Activated CD4-positive, alpha-beta T cell treated with anti-CD3 and anti-CD28 coated beads, Interleukin-2, amount 10 ng/mL, durations not matched to agents 7 days and 5 days (primary cell): ENCODE measurements at regions not wholly inside any gene's neighbourhood (a gene's known extent, or its start where the extent isn't known, plus 50 kb on each side); places are given as distances from the start of the nearest gene placed in this dataset.

Experiments
- CTCF ChIA-PET: fragments of 350-600 bp; sonication (Branson Sonifier 250); formaldehyde crosslinking; loops from one replicate; lab custom pipeline; 2021; ENCODE audit warnings: antibody characterized with exemption; lab: Charles Lee
- POLR2A ChIA-PET: fragments of 350-600 bp; sonication (Branson Sonifier 250); formaldehyde crosslinking; loops from one replicate; lab custom pipeline; 2021; ENCODE audit warnings: antibody characterized with exemption; lab: Charles Lee
- DNase-seq: peaks from one replicate; pipeline ENCODE4 v3.0.0-alpha.2; 2020
- H3K27ac Mint-ChIP-seq: one replicate; pipeline ENCODE4 v1.8.0; 2021; ENCODE audit warnings: mild to moderate bottlenecking, moderate library complexity, mixed read lengths
- H3K27me3 Mint-ChIP-seq: one replicate; pipeline ENCODE4 v1.8.0; 2021; ENCODE audit warnings: mixed read lengths
- H3K36me3 Mint-ChIP-seq: one replicate; pipeline ENCODE4 v1.8.0; 2021; ENCODE audit warnings: low read depth, mixed read lengths
- H3K4me1 Mint-ChIP-seq: one replicate; pipeline ENCODE4 v1.8.0; 2021; ENCODE audit warnings: mixed read lengths
- H3K4me3 Mint-ChIP-seq: one replicate; pipeline ENCODE4 v1.8.0; 2021; ENCODE audit warnings: mild to moderate bottlenecking, moderate library complexity, mixed read lengths
- H3K9me3 Mint-ChIP-seq: one replicate; pipeline ENCODE4 v1.8.0; 2021; ENCODE audit warnings: mixed read lengths

DNA sequence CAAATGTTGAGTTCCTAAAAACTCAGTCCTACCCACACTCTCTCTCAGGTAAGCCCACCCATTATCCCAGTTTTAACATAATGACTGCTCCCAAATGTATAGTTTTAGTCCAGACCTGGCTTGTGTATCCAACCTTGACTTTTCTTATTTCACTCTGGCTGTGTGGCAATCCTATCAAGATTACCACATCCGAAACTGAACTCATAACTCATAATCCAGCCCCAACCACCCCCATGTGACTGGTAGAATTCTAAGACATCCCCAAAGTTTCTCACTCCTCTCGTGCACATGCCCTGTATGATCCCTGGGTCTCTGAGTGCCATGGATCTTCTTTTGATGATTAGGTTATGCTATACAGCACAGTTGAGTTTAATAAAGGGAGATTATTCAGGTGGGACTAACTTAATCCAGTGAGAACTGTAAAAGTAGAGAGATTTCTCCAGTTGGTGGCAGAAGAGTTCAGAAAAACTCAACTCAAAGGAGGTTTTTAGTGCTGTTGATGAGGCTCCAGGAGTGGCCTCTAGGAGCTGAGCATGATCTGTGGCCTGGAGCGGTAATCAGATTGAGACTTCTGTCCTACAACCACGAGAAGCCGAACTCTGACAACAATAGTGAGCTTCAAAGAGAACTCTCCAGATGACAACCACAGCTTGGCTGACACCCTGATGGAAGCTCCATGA, 413.4 kb downstream of the ZNF536 start:
- H3K4me1 Mint-ChIP-seq, result no peaks in the 10 kb centered on the region
- CTCF ChIA-PET, result interaction anchor here (0.7 to 2.0 kb wide), 3 partner anchors 8 to 1439 kb away, joined by 3 to 5 read pairs (median 3); no protein-coding TSS in a partner anchor
- H3K27ac Mint-ChIP-seq, result no peak overlapping the region
- POLR2A ChIA-PET, result no interaction called here
- no peaks in the 10 kb centered on the region for H3K9me3 Mint-ChIP-seq
- H3K36me3 Mint-ChIP-seq, result no peaks in the 10 kb centered on the region
- no peak for DNase-seq
- H3K27me3 Mint-ChIP-seq, result no peaks in the 10 kb centered on the region
- no peak overlapping the region for H3K4me3 Mint-ChIP-seq

GRCh38 chr19:30784850-30785457, 412.8 kb downstream of the ZNF536 start:
- Mint-ChIP-seq H3K27ac (no peak overlapping the region), H3K4me3 (no peak overlapping the region), H3K9me3 (no peaks in the 10 kb centered on the region), H3K36me3 (no peaks in the 10 kb centered on the region), H3K4me1 (no peaks in the 10 kb centered on the region), H3K27me3 (no peaks in the 10 kb centered on the region)
- DNase-seq, result peak; percentile 63
- ChIA-PET CTCF (interaction anchor here (0.7 to 2.0 kb wide), 4 partner anchors 28 to 1439 kb away, joined by 3 to 5 read pairs (median 4); no protein-coding TSS in a partner anchor), POLR2A (no interaction called here)

- CTCF ChIA-PET, result interaction anchor here (1.4 to 2.0 kb wide), 3 partner anchors 270 to 1440 kb away, joined by 3 to 5 read pairs (median 5); no protein-coding TSS in a partner anchor
Measured at GRCh38 chr19:30783936-30784335, 411.8 kb downstream of the ZNF536 start.

DNA sequence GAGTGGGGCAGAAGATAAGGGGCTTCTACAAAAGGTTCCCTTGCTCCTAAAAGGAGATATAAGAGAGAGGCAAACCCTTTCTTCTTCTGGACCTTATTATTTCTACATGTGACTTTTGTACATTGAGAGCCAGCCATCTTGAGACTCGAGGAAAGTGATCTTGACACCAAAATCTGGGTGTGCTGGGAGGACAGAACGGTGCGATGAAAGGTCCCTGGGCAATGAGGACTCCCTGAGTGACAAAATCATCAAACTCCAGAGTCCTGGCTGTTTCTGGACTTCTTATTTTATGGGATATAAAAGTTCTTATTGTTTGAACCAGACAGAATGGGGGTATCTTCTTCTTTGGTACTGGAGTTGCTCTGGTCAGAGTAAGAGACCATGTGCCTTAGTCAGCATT, 411.0 kb downstream of the ZNF536 start:
- no peak for DNase-seq
- no peak overlapping the region for H3K27ac Mint-ChIP-seq
- POLR2A ChIA-PET, result no interaction called here
- CTCF ChIA-PET, result interaction anchor here (2.0 kb wide), 1 partner anchor 1441 kb away, joined by 5 read pairs; no protein-coding TSS in a partner anchor
- H3K36me3 Mint-ChIP-seq, result no peaks in the 10 kb centered on the region
- H3K9me3 Mint-ChIP-seq, result no peaks in the 10 kb centered on the region
- H3K4me3 Mint-ChIP-seq, result no peak overlapping the region
- H3K27me3 Mint-ChIP-seq, result no peaks in the 10 kb centered on the region
- no peaks in the 10 kb centered on the region for H3K4me1 Mint-ChIP-seq

More at GRCh38 chr19:30783936-30784335, 411.8 kb downstream of the ZNF536 start:
- no peaks in the 10 kb centered on the region for H3K9me3 Mint-ChIP-seq
- H3K4me1 Mint-ChIP-seq, result no peaks in the 10 kb centered on the region
- no peaks in the 10 kb centered on the region for H3K36me3 Mint-ChIP-seq
- POLR2A ChIA-PET, result interaction anchor here (0.6 kb wide), 1 partner anchor 207 kb away, joined by 3 read pairs; no protein-coding TSS in a partner anchor
- no peak overlapping the region for H3K4me3 Mint-ChIP-seq
- H3K27ac Mint-ChIP-seq, result no peak overlapping the region
- no peak for DNase-seq
- H3K27me3 Mint-ChIP-seq, result no peaks in the 10 kb centered on the region

DNA sequence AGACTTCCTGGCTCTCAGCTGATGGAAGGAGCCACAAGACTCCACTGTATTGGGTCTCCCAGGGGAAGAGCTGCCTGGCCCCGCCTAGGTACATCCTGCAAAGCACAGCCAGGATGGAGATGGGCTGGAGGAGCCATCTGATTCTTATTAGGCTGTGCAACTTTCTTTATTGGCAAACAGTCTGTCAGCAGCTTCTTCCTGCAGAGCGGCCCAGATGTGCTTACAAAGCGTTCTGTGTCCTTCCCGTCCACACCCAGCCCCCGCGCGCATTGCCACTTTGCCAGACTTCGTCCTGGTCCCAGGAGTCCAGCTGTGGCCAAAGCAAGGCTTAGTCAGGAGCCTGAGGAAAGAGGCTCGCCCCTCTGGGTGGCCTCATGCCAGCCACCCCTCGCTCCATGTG, 409.3 kb downstream of the ZNF536 start:
- H3K27me3 Mint-ChIP-seq, result no peaks in the 10 kb centered on the region
- no peaks in the 10 kb centered on the region for H3K4me1 Mint-ChIP-seq
- H3K4me3 Mint-ChIP-seq, result no peak overlapping the region
- no peak overlapping the region for H3K27ac Mint-ChIP-seq
- POLR2A ChIA-PET, result no interaction called here
- CTCF ChIA-PET, result no interaction called here
- H3K36me3 Mint-ChIP-seq, result no peaks in the 10 kb centered on the region
- DNase-seq, result no peak
- H3K9me3 Mint-ChIP-seq, result no peaks in the 10 kb centered on the region

DNA sequence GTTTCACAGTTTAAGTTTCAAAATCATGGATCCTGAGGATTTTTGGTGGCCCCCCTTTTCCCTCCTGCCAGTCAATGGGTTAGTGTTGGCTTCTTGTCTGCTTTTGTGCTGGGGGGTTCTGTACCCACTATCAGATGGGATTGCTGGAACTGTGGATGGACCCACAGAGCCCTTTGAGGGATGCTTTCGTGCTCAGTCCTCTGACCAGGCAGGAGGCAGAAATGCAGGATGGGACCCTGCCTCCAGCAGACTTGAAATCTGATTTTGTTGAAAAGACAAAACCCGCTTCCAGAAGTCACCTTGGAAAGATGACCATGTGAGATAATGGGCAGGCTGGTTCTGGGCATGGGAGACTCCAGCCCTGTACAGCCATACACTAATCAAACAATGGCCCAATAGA, 408.9 kb downstream of the ZNF536 start:
- POLR2A ChIA-PET, result no interaction called here
- DNase-seq, result no peak
- no peak overlapping the region for H3K27ac Mint-ChIP-seq
- CTCF ChIA-PET, result no interaction called here
- no peak overlapping the region for H3K4me3 Mint-ChIP-seq
- no peaks in the 10 kb centered on the region for H3K27me3 Mint-ChIP-seq
- no peaks in the 10 kb centered on the region for H3K9me3 Mint-ChIP-seq
- no peaks in the 10 kb centered on the region for H3K4me1 Mint-ChIP-seq
- no peaks in the 10 kb centered on the region for H3K36me3 Mint-ChIP-seq

- peaks cover under 1% of the 10 kb centered on the region for H3K27me3 Mint-ChIP-seq
- H3K4me3 Mint-ChIP-seq, result no peak overlapping the region
- POLR2A ChIA-PET, result no interaction called here
- no peaks in the 10 kb centered on the region for H3K4me1 Mint-ChIP-seq
- H3K36me3 Mint-ChIP-seq, result no peaks in the 10 kb centered on the region
- no peak for DNase-seq
- H3K9me3 Mint-ChIP-seq, result no peaks in the 10 kb centered on the region
- CTCF ChIA-PET, result no interaction called here
- H3K27ac Mint-ChIP-seq, result no peak overlapping the region
Measured at GRCh38 chr19:30780456-30780855, 408.3 kb downstream of the ZNF536 start.

DNA sequence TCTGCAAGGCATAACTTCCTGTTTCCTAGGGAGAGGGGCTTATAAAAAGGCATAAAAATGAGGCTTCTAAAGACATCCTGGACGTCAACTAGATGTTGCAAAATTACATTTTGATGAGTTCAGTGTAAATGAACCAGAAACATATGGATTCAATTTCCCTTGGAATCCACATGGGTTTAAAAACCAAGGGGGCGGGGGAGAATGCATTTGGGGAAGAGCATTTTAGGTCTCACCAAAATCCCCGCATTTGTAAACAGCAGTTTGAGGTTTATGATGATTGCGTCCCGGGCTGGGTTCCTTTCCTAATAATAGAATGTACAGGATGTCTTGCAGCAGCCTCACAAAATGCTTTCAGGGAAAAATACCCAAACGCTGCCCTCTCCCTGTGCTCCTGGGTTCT, 407.8 kb downstream of the ZNF536 start:
- CTCF ChIA-PET, result no interaction called here
- no peaks in the 10 kb centered on the region for H3K36me3 Mint-ChIP-seq

DNA sequence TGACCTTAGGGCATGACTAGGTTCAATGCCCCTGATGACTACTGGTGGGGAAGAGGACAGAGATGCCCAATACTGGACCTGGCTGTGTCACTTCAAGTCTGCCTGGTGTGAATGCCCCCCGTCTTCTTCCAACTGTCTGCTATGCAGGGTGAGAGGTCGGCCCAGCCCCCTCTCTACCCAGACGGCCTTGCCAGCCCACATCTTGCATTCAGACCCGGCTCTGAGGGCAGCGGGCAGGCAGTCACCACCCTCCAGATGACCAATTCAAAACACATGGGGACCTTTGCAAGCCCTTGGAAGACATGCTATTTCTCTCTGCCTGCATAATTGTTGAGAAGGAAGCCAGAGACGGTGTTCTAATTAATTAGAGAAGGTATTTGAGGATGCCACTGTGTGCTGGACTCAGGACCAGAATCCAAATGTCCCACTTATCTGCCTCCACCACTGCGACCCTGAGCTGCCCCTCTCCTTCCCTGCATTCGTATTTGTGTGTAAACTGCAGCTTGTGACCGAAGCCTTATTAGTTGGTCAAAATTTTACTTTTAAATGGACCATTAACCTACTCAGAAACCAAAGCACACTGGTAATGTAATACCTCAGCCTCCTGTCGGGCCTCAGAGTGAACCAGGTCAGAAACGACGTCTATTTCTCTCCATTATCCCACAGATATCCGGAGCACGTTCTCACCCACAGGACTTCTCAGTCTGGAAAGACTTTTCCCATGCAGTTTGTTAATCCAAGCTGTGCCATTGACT, 407.0 kb downstream of the ZNF536 start:
- POLR2A ChIA-PET, result no interaction called here
- no peaks in the 10 kb centered on the region for H3K4me1 Mint-ChIP-seq
- CTCF ChIA-PET, result no interaction called here
- H3K9me3 Mint-ChIP-seq, result no peaks in the 10 kb centered on the region
- H3K4me3 Mint-ChIP-seq, result no peak overlapping the region
- no peaks in the 10 kb centered on the region for H3K36me3 Mint-ChIP-seq
- DNase-seq, result no peak
- H3K27me3 Mint-ChIP-seq, result peaks cover 3% of the 10 kb centered on the region
- no peak overlapping the region for H3K27ac Mint-ChIP-seq

More for the DNA sequence above, 407.8 kb downstream of the ZNF536 start:
- Mint-ChIP-seq H3K9me3 (no peaks in the 10 kb centered on the region), H3K4me3 (no peak overlapping the region), H3K27me3 (peaks cover 3% of the 10 kb centered on the region), H3K27ac (no peak overlapping the region), H3K4me1 (no peaks in the 10 kb centered on the region)
- POLR2A ChIA-PET, result no interaction called here
- no peak for DNase-seq

DNA sequence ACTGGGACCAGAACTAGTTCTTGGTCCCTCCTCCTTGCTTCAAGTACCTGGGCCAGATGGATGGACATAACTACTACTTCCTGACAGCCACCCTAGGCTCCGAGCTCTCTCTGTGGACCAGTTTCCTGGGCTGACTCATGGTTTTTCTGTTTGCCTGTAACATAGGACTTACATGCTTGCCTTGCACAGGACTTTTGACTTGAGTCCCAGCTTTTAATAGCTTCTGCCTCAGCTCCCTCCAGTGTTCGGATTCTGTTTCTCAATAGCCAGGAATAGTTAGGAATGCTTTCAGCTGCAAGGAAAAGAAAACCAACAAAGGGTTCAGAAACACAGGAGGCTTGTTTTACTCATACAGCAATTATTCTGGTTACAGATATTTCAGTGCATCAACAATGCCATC, 405.9 kb downstream of the ZNF536 start:
- H3K36me3 Mint-ChIP-seq, result no peaks in the 10 kb centered on the region
- POLR2A ChIA-PET, result interaction anchor here (0.5 kb wide), 1 partner anchor 10 kb away, joined by 4 read pairs; no protein-coding TSS in a partner anchor
- CTCF ChIA-PET, result interaction anchor here (1.1 kb wide), 1 partner anchor 8 kb away, joined by 3 read pairs; no protein-coding TSS in a partner anchor

GRCh38 chr19:30775956-30776355, 403.8 kb downstream of the ZNF536 start:
- Mint-ChIP-seq H3K4me1 (no peaks in the 10 kb centered on the region), H3K36me3 (no peaks in the 10 kb centered on the region), H3K9me3 (no peaks in the 10 kb centered on the region), H3K27me3 (peaks cover 3% of the 10 kb centered on the region), H3K4me3 (no peak overlapping the region), H3K27ac (no peak overlapping the region)
- POLR2A ChIA-PET, result no interaction called here
- DNase-seq, result no peak
- CTCF ChIA-PET, result no interaction called here

More for the DNA sequence above, 405.9 kb downstream of the ZNF536 start:
- Mint-ChIP-seq H3K4me3 (no peak overlapping the region), H3K4me1 (no peaks in the 10 kb centered on the region), H3K9me3 (no peaks in the 10 kb centered on the region), H3K27me3 (peaks cover 3% of the 10 kb centered on the region), H3K27ac (no peak overlapping the region)
- no peak for DNase-seq

GRCh38 chr19:30774252-30774766, 402.1 kb downstream of the ZNF536 start:
- DNase-seq, result no peak
- H3K27ac Mint-ChIP-seq, result no peak overlapping the region
- no peaks in the 10 kb centered on the region for H3K9me3 Mint-ChIP-seq
- H3K4me3 Mint-ChIP-seq, result no peak overlapping the region
- peaks cover 3% of the 10 kb centered on the region for H3K27me3 Mint-ChIP-seq
- H3K36me3 Mint-ChIP-seq, result no peaks in the 10 kb centered on the region
- ChIA-PET POLR2A (no interaction called here), CTCF (no interaction called here)
- H3K4me1 Mint-ChIP-seq, result no peaks in the 10 kb centered on the region
